ENCODE measurements at regions not wholly inside any gene's neighbourhood (a gene's known extent, or its start where the extent isn't known, plus 50 kb on each side); places are given as distances from the start of the nearest gene placed in this dataset.

DNA sequence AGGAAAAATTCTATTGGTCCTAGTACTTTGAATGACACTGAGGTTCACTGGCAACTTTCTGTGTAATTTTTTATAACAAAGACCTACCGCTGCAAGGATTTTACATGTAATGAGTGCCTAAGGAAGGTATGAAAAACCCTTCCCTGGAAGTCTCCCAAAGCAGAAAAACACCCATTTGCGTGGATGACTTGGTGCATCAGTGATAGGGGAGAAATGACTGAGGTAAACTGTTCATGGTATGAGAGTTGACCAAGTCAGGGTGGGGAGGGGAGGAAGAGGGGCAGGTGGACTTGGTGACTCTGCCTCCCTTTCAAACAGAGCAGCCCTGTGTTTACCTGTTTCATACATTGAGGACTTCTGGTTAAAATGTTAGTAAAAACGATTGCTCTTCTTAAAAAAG is 78.8 kb upstream of the IPO9 start:
- TF ChIP-seq HDAC6 (IDR thresholded peaks at IDR 0.05; ENCODE audit: low read depth, low read length): no peak
- no peak for TF ChIP-seq CHD1 (IDR thresholded peaks at IDR 0.05; ENCODE audit: low read depth, low read length)

All from H1 (cell line).